ENCODE measurements at regions not wholly inside any gene's neighbourhood (a gene's known extent, or its start where the extent isn't known, plus 50 kb on each side); places are given as distances from the start of the nearest gene placed in this dataset.

DNA sequence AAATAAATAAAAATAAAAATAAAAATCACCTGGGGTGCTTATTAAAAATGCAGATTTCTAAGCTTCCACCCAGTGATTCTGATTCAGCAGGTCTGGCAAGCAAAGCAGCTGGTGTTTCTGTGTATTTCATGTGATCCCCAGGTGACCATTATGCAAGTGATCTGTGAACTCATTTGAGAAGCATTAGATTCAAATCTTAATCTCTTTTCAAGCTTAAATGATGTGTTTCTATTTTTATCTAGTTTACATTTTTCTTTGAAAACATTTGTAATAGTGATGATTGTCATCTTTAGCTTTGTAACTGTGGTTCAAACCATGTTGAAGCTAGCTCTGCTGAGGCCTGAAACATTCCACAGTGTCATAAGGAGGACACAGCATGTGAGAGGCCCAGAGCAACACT, 804.8 kb upstream of the ZNF608 start:
- TF ChIP-seq, protein P1, sequence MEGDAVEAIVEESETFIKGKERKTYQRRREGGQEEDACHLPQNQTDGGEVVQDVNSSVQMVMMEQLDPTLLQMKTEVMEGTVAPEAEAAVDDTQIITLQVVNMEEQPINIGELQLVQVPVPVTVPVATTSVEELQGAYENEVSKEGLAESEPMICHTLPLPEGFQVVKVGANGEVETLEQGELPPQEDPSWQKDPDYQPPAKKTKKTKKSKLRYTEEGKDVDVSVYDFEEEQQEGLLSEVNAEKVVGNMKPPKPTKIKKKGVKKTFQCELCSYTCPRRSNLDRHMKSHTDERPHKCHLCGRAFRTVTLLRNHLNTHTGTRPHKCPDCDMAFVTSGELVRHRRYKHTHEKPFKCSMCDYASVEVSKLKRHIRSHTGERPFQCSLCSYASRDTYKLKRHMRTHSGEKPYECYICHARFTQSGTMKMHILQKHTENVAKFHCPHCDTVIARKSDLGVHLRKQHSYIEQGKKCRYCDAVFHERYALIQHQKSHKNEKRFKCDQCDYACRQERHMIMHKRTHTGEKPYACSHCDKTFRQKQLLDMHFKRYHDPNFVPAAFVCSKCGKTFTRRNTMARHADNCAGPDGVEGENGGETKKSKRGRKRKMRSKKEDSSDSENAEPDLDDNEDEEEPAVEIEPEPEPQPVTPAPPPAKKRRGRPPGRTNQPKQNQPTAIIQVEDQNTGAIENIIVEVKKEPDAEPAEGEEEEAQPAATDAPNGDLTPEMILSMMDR (IDR thresholded peaks at IDR 0.05) = no peak
- TF ChIP-seq POLR2A (IDR thresholded peaks at IDR 0.05) = no peak

Data from lower leg skin (tissue), 3 donors.